IPS-15b (cell line): ENCODE measurements at regions not wholly inside any gene's neighbourhood (a gene's known extent, or its start where the extent isn't known, plus 50 kb on each side); places are given as distances from the start of the nearest gene placed in this dataset.

Experiments
- H3K27me3 ChIP-seq: one replicate; pipeline ENCODE4 v1.6.1; 2013; ENCODE audit warnings: low read length; ENCODE audit not compliant: control insufficient read depth, insufficient read depth
- H3K36me3 ChIP-seq: one replicate; pipeline ENCODE4 v1.6.1; 2013; ENCODE audit warnings: low read length; ENCODE audit not compliant: control insufficient read depth, insufficient read depth
- H3K4me1 ChIP-seq: one replicate; pipeline ENCODE4 v1.6.1; 2013; ENCODE audit warnings: mild to moderate bottlenecking, low read length; ENCODE audit not compliant: control insufficient read depth, insufficient read depth
- H3K4me3 ChIP-seq: one replicate; pipeline ENCODE4 v1.5.1; 2013; ENCODE audit warnings: low read depth, low read length
- H3K9ac ChIP-seq: one replicate; pipeline ENCODE4 v1.6.1; 2013; ENCODE audit warnings: low read depth, mild to moderate bottlenecking, low read length
- H3K9me3 ChIP-seq: one replicate; pipeline ENCODE4 v1.6.1; 2013; ENCODE audit warnings: mild to moderate bottlenecking, low read length; ENCODE audit not compliant: control insufficient read depth, insufficient read depth

- Histone ChIP-seq H3K9me3 (no peaks in the 10 kb centered on the region), H3K9ac (no peak overlapping the region), H3K27me3 (no peaks in the 10 kb centered on the region), H3K4me1 (peaks cover 5% of the 10 kb centered on the region), H3K36me3 (no peaks in the 10 kb centered on the region), H3K4me3 (no peak overlapping the region)
Measured at GRCh38 chr7:18354108-18355085, 141.2 kb upstream of the HDAC9 start.

GRCh38 chr7:18356191-18356645, 139.3 kb upstream of the HDAC9 start:
- H3K9ac ChIP-seq = no peak overlapping the region
- H3K27me3 ChIP-seq = no peaks in the 10 kb centered on the region
- no peaks in the 10 kb centered on the region for H3K36me3 ChIP-seq

GRCh38 chr7:18357691-18358090, 137.9 kb upstream of the HDAC9 start:
- no peaks in the 10 kb centered on the region for H3K9me3 ChIP-seq
- no peaks in the 10 kb centered on the region for H3K36me3 ChIP-seq
- no peak overlapping the region for H3K9ac ChIP-seq
- no peak overlapping the region for H3K4me3 ChIP-seq
- peaks cover 2% of the 10 kb centered on the region for H3K4me1 ChIP-seq
- no peaks in the 10 kb centered on the region for H3K27me3 ChIP-seq

More at GRCh38 chr7:18356191-18356645, 139.3 kb upstream of the HDAC9 start:
- no peak overlapping the region for H3K4me3 ChIP-seq
- peaks cover 5% of the 10 kb centered on the region for H3K4me1 ChIP-seq
- no peaks in the 10 kb centered on the region for H3K9me3 ChIP-seq

GRCh38 chr7:18361756-18362155, 133.8 kb upstream of the HDAC9 start:
- H3K4me3 ChIP-seq = no peak overlapping the region
- no peaks in the 10 kb centered on the region for H3K4me1 ChIP-seq
- H3K36me3 ChIP-seq = no peaks in the 10 kb centered on the region
- no peaks in the 10 kb centered on the region for H3K27me3 ChIP-seq
- H3K9ac ChIP-seq = no peak overlapping the region
- no peaks in the 10 kb centered on the region for H3K9me3 ChIP-seq

GRCh38 chr7:18363751-18364380, 131.7 kb upstream of the HDAC9 start:
- H3K4me3 ChIP-seq = no peak overlapping the region

GRCh38 chr7:18364396-18364795, 131.2 kb upstream of the HDAC9 start:
- Histone ChIP-seq H3K4me3 (no peak overlapping the region), H3K36me3 (no peaks in the 10 kb centered on the region), H3K9me3 (no peaks in the 10 kb centered on the region), H3K4me1 (no peaks in the 10 kb centered on the region), H3K27me3 (no peaks in the 10 kb centered on the region), H3K9ac (no peak overlapping the region)

More at GRCh38 chr7:18363751-18364380, 131.7 kb upstream of the HDAC9 start:
- no peak overlapping the region for H3K9ac ChIP-seq
- no peaks in the 10 kb centered on the region for H3K9me3 ChIP-seq
- H3K4me1 ChIP-seq = no peaks in the 10 kb centered on the region
- H3K27me3 ChIP-seq = no peaks in the 10 kb centered on the region
- H3K36me3 ChIP-seq = no peaks in the 10 kb centered on the region

GRCh38 chr7:18366394-18366793, 129.2 kb upstream of the HDAC9 start:
- Histone ChIP-seq H3K36me3 (no peaks in the 10 kb centered on the region), H3K9me3 (no peaks in the 10 kb centered on the region), H3K9ac (no peak overlapping the region), H3K4me1 (no peaks in the 10 kb centered on the region), H3K27me3 (no peaks in the 10 kb centered on the region), H3K4me3 (no peak overlapping the region)

- Histone ChIP-seq H3K27me3 (no peaks in the 10 kb centered on the region), H3K4me3 (no peak overlapping the region), H3K4me1 (no peaks in the 10 kb centered on the region), H3K9ac (no peak overlapping the region), H3K36me3 (no peaks in the 10 kb centered on the region), H3K9me3 (no peaks in the 10 kb centered on the region)
Measured at GRCh38 chr7:18369011-18369410, 126.5 kb upstream of the HDAC9 start.

GRCh38 chr7:18370633-18371032, 124.9 kb upstream of the HDAC9 start:
- Histone ChIP-seq H3K36me3 (no peaks in the 10 kb centered on the region), H3K27me3 (no peaks in the 10 kb centered on the region), H3K9ac (no peak overlapping the region), H3K9me3 (no peaks in the 10 kb centered on the region), H3K4me3 (no peak overlapping the region), H3K4me1 (no peaks in the 10 kb centered on the region)

GRCh38 chr7:18378989-18379605, 116.5 kb upstream of the HDAC9 start:
- no peaks in the 10 kb centered on the region for H3K36me3 ChIP-seq
- H3K4me1 ChIP-seq = no peaks in the 10 kb centered on the region
- H3K9me3 ChIP-seq = no peaks in the 10 kb centered on the region
- H3K9ac ChIP-seq = no peak overlapping the region
- no peaks in the 10 kb centered on the region for H3K27me3 ChIP-seq
- H3K4me3 ChIP-seq = no peak overlapping the region

GRCh38 chr7:18384491-18385143, 110.9 kb upstream of the HDAC9 start:
- Histone ChIP-seq H3K4me1 (peaks cover 18% of the 10 kb centered on the region), H3K27me3 (no peaks in the 10 kb centered on the region), H3K9ac (no peak overlapping the region), H3K9me3 (no peaks in the 10 kb centered on the region), H3K36me3 (no peaks in the 10 kb centered on the region), H3K4me3 (no peak overlapping the region)
